ENCODE measurements at regions not wholly inside any gene's neighbourhood (a gene's known extent, or its start where the extent isn't known, plus 50 kb on each side); places are given as distances from the start of the nearest gene placed in this dataset.

GRCh38 chr1:213582976-213583567 is 404.7 kb upstream of the PROX1 start:
- TF ChIP-seq YY1 (IDR thresholded peaks at IDR 0.05; ENCODE audit: insufficient read depth, insufficient read length) (no peak), SUZ12 (IDR thresholded peaks at IDR 0.05; ENCODE audit: extremely low read depth, insufficient read depth, insufficient read length) (no peak), ZNF274 (IDR thresholded peaks at IDR 0.05; ENCODE audit: low read depth, low read length) (no peak)
